Endothelial cell of umbilical vein (primary cell): ENCODE measurements at regions not wholly inside any gene's neighbourhood (a gene's known extent, or its start where the extent isn't known, plus 50 kb on each side); places are given as distances from the start of the nearest gene placed in this dataset.

Experiments
- BruUV-seq: library from RNA; stranded (reverse); fragments of 400-500 nt; replicated peaks from 2 replicates; lab custom pipeline; 2021; lab: Mats Ljungman, UMichigan
- CTCF ChIA-PET: fragments of 300-600, 350-600 bp; sonication (Branson Sonifier 250); formaldehyde crosslinking; loops from one replicate; lab custom pipeline; 2021; ENCODE audit warnings: antibody characterized with exemption, inconsistent platforms; lab: Charles Lee
- POLR2A ChIA-PET: fragments of 300-600, 350-600 bp; sonication (Branson Sonifier 250); formaldehyde crosslinking; loops from one replicate; lab custom pipeline; 2021; ENCODE audit warnings: antibody characterized with exemption, inconsistent platforms; lab: Charles Lee
- DNase-seq: peaks from one replicate; pipeline ENCODE4 v3.0.0-alpha.2; 2011; ENCODE audit warnings: low read depth, low spot score
- FAIRE-seq: peaks from 2 replicates; lab custom pipeline; 2011; peaks lifted over from hg19 to GRCh38; lab: Jason Lieb, UNC
- H2AFZ ChIP-seq: 2 replicates; pipeline ENCODE4 v1.6.0; 2012; ENCODE audit warnings: low read depth, low read length, control low read depth, inconsistent platforms
- H3K27ac ChIP-seq: 2 replicates; pipeline ENCODE4 v1.5.1; 2011; ENCODE audit warnings: low read depth, mild to moderate bottlenecking, control low read depth, low read length, moderate library complexity; ENCODE audit not compliant: insufficient read depth
- H3K27me3 ChIP-seq, 2 experiments: 2 replicates each; pipeline versions ENCODE4 v1.6.0 to v1.6.1; 2011; ENCODE audit warnings: low read length in 2 of 2, mixed read lengths in 1 of 2; ENCODE audit not compliant: control insufficient read depth in 2 of 2, insufficient read depth in 2 of 2
- H3K36me3 ChIP-seq, 2 experiments: 2 replicates in 1 of 2; 3 replicates in 1 of 2; pipeline ENCODE4 v1.5.1; 2011; ENCODE audit warnings: low read length in 2 of 2, mild to moderate bottlenecking in 1 of 2, moderate library complexity in 1 of 2; ENCODE audit not compliant: control insufficient read depth in 2 of 2, insufficient read depth in 2 of 2; ENCODE audit errors: extremely low read depth in 1 of 2
- H3K4me1 ChIP-seq: 3 replicates; pipeline ENCODE4 v1.5.1; 2011; ENCODE audit warnings: mild to moderate bottlenecking, low read length; ENCODE audit not compliant: control insufficient read depth, insufficient read depth; ENCODE audit errors: extremely low read depth
- H3K4me2 ChIP-seq: 2 replicates; pipeline ENCODE4 v1.6.1; 2011; ENCODE audit warnings: low read length, control low read depth, mixed read lengths; ENCODE audit not compliant: insufficient read depth
- H3K4me3 ChIP-seq, 3 experiments: fragments of 200-600 bp in 1 of 3; sonication (generic), shearing (Covaris generic) in 1 of 3; replicated peaks in 1 of 3; 2 replicates each; pipeline ENCODE4 v1.5.1; 2011 to 2016; ENCODE audit warnings: control low read depth in 3 of 3, low read length in 3 of 3, mild to moderate bottlenecking in 2 of 3, inconsistent platforms in 1 of 3, low read depth in 1 of 3, moderate library complexity in 1 of 3; ENCODE audit not compliant: insufficient read depth in 1 of 3
- H3K79me2 ChIP-seq: 2 replicates; pipeline ENCODE4 v1.6.0; 2012; ENCODE audit warnings: low read length, inconsistent platforms; ENCODE audit not compliant: control insufficient read depth, insufficient read depth
- H3K9ac ChIP-seq: replicated peaks from 2 replicates; pipeline ENCODE3; 2011; ENCODE audit warnings: low read length, control low read depth; ENCODE audit not compliant: insufficient read depth; ENCODE audit errors: extremely low read depth
- H3K9me1 ChIP-seq: replicated peaks from 3 replicates; pipeline ENCODE4 v1.6.0; 2011; ENCODE audit warnings: mild to moderate bottlenecking, low read length; ENCODE audit not compliant: control insufficient read depth, insufficient read depth; ENCODE audit errors: extremely low read depth
- H3K9me3 ChIP-seq: replicated peaks from 2 replicates; pipeline ENCODE4 v1.5.1; 2012; ENCODE audit warnings: low read length, inconsistent platforms; ENCODE audit not compliant: control insufficient read depth, insufficient read depth
- H4K20me1 ChIP-seq: replicated peaks from 2 replicates; pipeline ENCODE3; 2011; ENCODE audit warnings: mild to moderate bottlenecking, low read length; ENCODE audit not compliant: control insufficient read depth, insufficient read depth; ENCODE audit errors: extremely low read depth
- CTCF ChIP-seq, 2 donors: IDR thresholded peaks; 1 replicate in 1 of 2; 2 replicates in 1 of 2; pipeline ENCODE4 v1.5.1; 2011; ENCODE audit warnings: low read length in 2 of 2, mild to moderate bottlenecking in 2 of 2, moderate library complexity in 2 of 2, control low read depth in 1 of 2, inconsistent platforms in 1 of 2, low read depth in 1 of 2; ENCODE audit not compliant: insufficient read depth in 1 of 2; ENCODE audit errors: extremely low read depth in 1 of 2
- EZH2 ChIP-seq: IDR thresholded peaks from 2 replicates; pipeline ENCODE4 v1.6.1; 2012; ENCODE audit warnings: borderline replicate concordance, low read depth, mild to moderate bottlenecking, moderate library complexity, low read length, inconsistent platforms; ENCODE audit not compliant: severe bottlenecking
- FOS ChIP-seq: IDR thresholded peaks from 2 replicates; pipeline ENCODE4 v1.6.1; 2011; ENCODE audit warnings: mild to moderate bottlenecking, low read length, moderate library complexity, borderline replicate concordance; ENCODE audit not compliant: insufficient read depth
- GATA2 ChIP-seq: IDR thresholded peaks from 2 replicates; pipeline ENCODE4 v1.7.0; 2011; ENCODE audit warnings: low read depth, mild to moderate bottlenecking, moderate library complexity, mixed read lengths, low read length; ENCODE audit not compliant: insufficient read length, insufficient read depth
- JUN ChIP-seq: IDR thresholded peaks from 2 replicates; pipeline ENCODE4 v1.6.1; 2011; ENCODE audit warnings: borderline replicate concordance, low read depth; ENCODE audit not compliant: insufficient read length, insufficient read depth
- MYC ChIP-seq: IDR thresholded peaks from one replicate; pipeline ENCODE4 v1.6.1; 2011; ENCODE audit warnings: mild to moderate bottlenecking, low read depth, low read length
- POLR2A ChIP-seq: IDR thresholded peaks from 2 replicates; pipeline ENCODE4 v1.6.1; 2012; ENCODE audit warnings: low read depth, mild to moderate bottlenecking, control low read depth, low read length
- POLR2AphosphoS5 ChIP-seq: IDR thresholded peaks from 2 replicates; pipeline ENCODE4 v1.6.1; 2012; ENCODE audit warnings: low read depth, mild to moderate bottlenecking, control low read depth, low read length, moderate library complexity; ENCODE audit not compliant: insufficient read depth
- dilution Hi-C: fragments of 300-500 bp; cut with MboI; formaldehyde crosslinking; loops from one replicate; pipeline ENCODE4 v1.15.0; 2019; ENCODE audit warnings: low sequenced_read_pairs; ENCODE audit not compliant: extremely low pct_ligation_motif_present
- intact Hi-C: fragments of 100-400 bp; cut with micrococcal nuclease; formaldehyde crosslinking; loops from one replicate; pipeline ENCODE4 v1.10.0; 2022
- TF ChIP-seq, protein P1 (sequence below): IDR thresholded peaks from 2 replicates; pipeline ENCODE4 v1.6.1; 2011; ENCODE audit not compliant: insufficient read depth, insufficient read length

DNA sequence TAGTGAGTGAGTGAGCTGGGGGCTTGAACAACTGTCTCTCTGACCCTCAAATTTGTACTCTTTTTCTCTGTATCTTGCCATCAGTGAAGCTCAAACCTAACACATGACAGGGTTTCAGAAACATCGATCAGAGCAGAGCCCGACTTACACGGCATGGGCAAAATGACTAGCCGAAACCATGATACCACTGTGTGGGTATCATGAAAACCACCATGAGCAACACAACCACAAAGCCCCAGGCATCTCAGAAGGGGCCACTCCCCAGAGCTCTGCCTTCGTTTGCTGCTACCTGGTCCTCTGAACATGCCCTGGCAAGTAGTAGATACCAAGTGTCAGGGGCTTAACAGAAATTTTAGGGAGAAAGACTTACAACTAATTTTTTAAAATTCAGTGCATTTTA is 308.5 kb downstream of the WDR11 start:
- no peaks in the 10 kb centered on the region for H3K79me2 ChIP-seq
- TF ChIP-seq, protein P1, sequence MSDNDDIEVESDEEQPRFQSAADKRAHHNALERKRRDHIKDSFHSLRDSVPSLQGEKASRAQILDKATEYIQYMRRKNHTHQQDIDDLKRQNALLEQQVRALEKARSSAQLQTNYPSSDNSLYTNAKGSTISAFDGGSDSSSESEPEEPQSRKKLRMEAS: no peak
- TF ChIP-seq GATA2 (no peak), FOS (no peak), MYC (no peak), EZH2 (no peak), POLR2AphosphoS5 (no peak), JUN (no peak), POLR2A (no peak)
- no peak overlapping the region for H3K4me3 ChIP-seq
- H3K36me3 ChIP-seq: no peaks in the 10 kb centered on the region
- CTCF ChIA-PET: no interaction called here
- H3K9me1 ChIP-seq: no peaks in the 10 kb centered on the region
- no peaks in the 10 kb centered on the region for H3K4me1 ChIP-seq
- H3K27ac ChIP-seq: no peak overlapping the region
- no peaks in the 10 kb centered on the region for H3K27me3 ChIP-seq
- POLR2A ChIA-PET: no interaction called here
- no peak for DNase-seq
- dilution Hi-C loops (no loop called here), intact Hi-C loops (no loop called here)
- no peak overlapping the region for H2AFZ ChIP-seq
- H3K9me3 ChIP-seq: peaks cover 1% of the 10 kb centered on the region
- BruUV-seq: no TSS peak
- no peak for FAIRE-seq
- no peak overlapping the region for H3K4me2 ChIP-seq
- no peaks in the 10 kb centered on the region for H4K20me1 ChIP-seq
- no peak overlapping the region for H3K9ac ChIP-seq

- Histone ChIP-seq H3K4me3 (no peak overlapping the region), H3K9me3 (peaks cover 2% of the 10 kb centered on the region), H3K27me3 (no peaks in the 10 kb centered on the region), H3K4me2 (no peak overlapping the region), H4K20me1 (no peaks in the 10 kb centered on the region), H3K4me1 (no peaks in the 10 kb centered on the region), H2AFZ (no peak overlapping the region), H3K36me3 (no peaks in the 10 kb centered on the region), H3K27ac (no peak overlapping the region), H3K9ac (no peak overlapping the region), H3K9me1 (no peaks in the 10 kb centered on the region), H3K79me2 (no peaks in the 10 kb centered on the region)
- ChIA-PET POLR2A (no interaction called here), CTCF (no interaction called here)
- no TSS peak for BruUV-seq
- intact Hi-C loops: no loop called here
- DNase-seq (no peak), FAIRE-seq (no peak)
- TF ChIP-seq CTCF (IDR thresholded peaks at IDR 0.05; ENCODE audit: extremely low read depth in 1 of 2, insufficient read depth in 1 of 2, low read depth in 1 of 2, low read length in 2 of 2) (no peak), POLR2A (no peak), GATA2 (no peak), POLR2AphosphoS5 (no peak), FOS (no peak), JUN (no peak), EZH2 (no peak), MYC (no peak)
- TF ChIP-seq, protein P1: no peak
- dilution Hi-C loops: no loop called here
These were observed 314.1 kb downstream of the WDR11 start for GRCh38 chr10:121165276-121165675.
